SK-N-SH (cell line): ENCODE measurements at regions not wholly inside any gene's neighbourhood (a gene's known extent, or its start where the extent isn't known, plus 50 kb on each side); places are given as distances from the start of the nearest gene placed in this dataset.

ENCODE experiments used
- CTCF ChIA-PET: fragments of 300-600, 350-600 bp; formaldehyde crosslinking; extraction: SDS; loops from one replicate; lab custom pipeline; 2021; lab: Yijun Ruan, JAX
- POLR2A ChIA-PET: fragments of 350-600 bp; sonication (Branson Sonifier 250); formaldehyde crosslinking; extraction: SDS; loops from one replicate; lab custom pipeline; 2020; ENCODE audit warnings: antibody characterized with exemption, inconsistent platforms; lab: Yijun Ruan, JAX
- DNase-seq: peaks from one replicate; pipeline ENCODE4 v3.0.0; 2012
- H2AFZ ChIP-seq: fragments of 200-600 bp; sonication (generic); 2 replicates; pipeline ENCODE4 v1.8.1; 2016; ENCODE audit warnings: antibody characterized with exemption, mild to moderate bottlenecking, low read depth
- H3F3A ChIP-seq: fragments of 200-600 bp; sonication (generic); replicated peaks from 2 replicates; pipeline ENCODE3; 2016; ENCODE audit warnings: antibody characterized with exemption, mild to moderate bottlenecking; ENCODE audit not compliant: insufficient read depth
- H3K27ac ChIP-seq, 2 experiments: fragments of 200-500 bp in 1 of 2; fragments of 200-600 bp in 1 of 2; sonication (Bioruptor generic) in 1 of 2; sonication (generic), shearing (Covaris generic) in 1 of 2; 2 replicates each; pipeline versions ENCODE4 v1.5.1 to v1.6.1; 2014 to 2016; ENCODE audit warnings: low read depth in 2 of 2, inconsistent platforms in 1 of 2, low read length in 1 of 2, mild to moderate bottlenecking in 1 of 2, mixed read lengths in 1 of 2
- H3K27me3 ChIP-seq: fragments of 200-600 bp; sonication (generic), shearing (Covaris generic); 2 replicates; pipeline ENCODE4 v1.6.1; 2016; ENCODE audit warnings: mixed run types; ENCODE audit not compliant: insufficient read depth
- H3K36me3 ChIP-seq, 2 experiments: fragments of 200-500 bp in 1 of 2; fragments of 200-600 bp in 1 of 2; sonication (Bioruptor generic) in 1 of 2; sonication (generic) in 1 of 2; replicated peaks in 1 of 2; 2 replicates each; pipeline versions ENCODE3 to v1.5.1; 2014 to 2016; ENCODE audit warnings: low read length in 1 of 2, mild to moderate bottlenecking in 1 of 2; ENCODE audit not compliant: insufficient read depth in 2 of 2, control insufficient read depth in 1 of 2
- H3K4me1 ChIP-seq, 2 experiments: fragments of 200-500 bp in 1 of 2; fragments of 200-600 bp in 1 of 2; sonication (Bioruptor generic) in 1 of 2; sonication (generic), shearing (Covaris generic) in 1 of 2; 2 replicates each; pipeline versions ENCODE4 v1.5.1 to v1.6.1; 2014 to 2016; ENCODE audit warnings: low read depth in 1 of 2, low read length in 1 of 2, mixed run types in 1 of 2; ENCODE audit not compliant: insufficient read depth in 2 of 2, control insufficient read depth in 1 of 2
- H3K4me2 ChIP-seq: fragments of 200-600 bp; sonication (generic), shearing (Covaris generic); 2 replicates; pipeline ENCODE4 v1.6.1; 2017; ENCODE audit warnings: mixed run types
- H3K4me3 ChIP-seq, 2 experiments: fragments of 200-500 bp in 1 of 2; fragments of 200-600 bp in 1 of 2; sonication (Bioruptor generic) in 1 of 2; sonication (generic), shearing (Covaris generic) in 1 of 2; 2 replicates each; pipeline versions ENCODE4 v1.5.1 to v1.8.1; 2014 to 2016; ENCODE audit warnings: low read depth in 2 of 2, inconsistent platforms in 1 of 2, low read length in 1 of 2, mild to moderate bottlenecking in 1 of 2, mixed read lengths in 1 of 2, moderate library complexity in 1 of 2
- H3K79me2 ChIP-seq: fragments of 200-600 bp; sonication (generic); 2 replicates; pipeline ENCODE4 v1.8.1; 2017; ENCODE audit warnings: mild to moderate bottlenecking; ENCODE audit not compliant: insufficient read depth
- H3K9ac ChIP-seq: fragments of 200-600 bp; sonication (generic); 2 replicates; pipeline ENCODE4 v1.6.1; 2017; ENCODE audit warnings: mixed run types
- H3K9me2 ChIP-seq: fragments of 200-600 bp; sonication (generic); 2 replicates; pipeline ENCODE4 v1.6.1; 2017; ENCODE audit warnings: mixed run types
- H3K9me3 ChIP-seq: fragments of 200-600 bp; sonication (generic); 2 replicates; pipeline ENCODE4 v1.6.1; 2017; ENCODE audit warnings: mixed run types, mild to moderate bottlenecking, moderate library complexity
- H4K20me1 ChIP-seq: fragments of 200-600 bp; sonication (generic); 2 replicates; pipeline ENCODE4 v1.6.1; 2017; ENCODE audit warnings: mild to moderate bottlenecking, mixed run types; ENCODE audit not compliant: insufficient read depth
- CTCF ChIP-seq: fragments of 200-600 bp; sonication (generic); IDR thresholded peaks from 2 replicates; pipeline ENCODE4 v1.6.1; 2017; ENCODE audit warnings: antibody characterized with exemption, mild to moderate bottlenecking, moderate library complexity
- EP300 ChIP-seq, 2 experiments: IDR thresholded peaks; 2 replicates each; pipeline versions ENCODE4 v1.4.0 to v1.6.1; 2012; ENCODE audit warnings: borderline replicate concordance in 1 of 2, low read depth in 1 of 2, low read length in 1 of 2
- GATA2 ChIP-seq: sonication (generic); formaldehyde crosslinking; IDR thresholded peaks from 2 replicates; pipeline ENCODE4 v1.5.0; 2020; ENCODE audit warnings: mild to moderate bottlenecking, missing genetic modification reagents
- IRF3 ChIP-seq: fragments of 150-350 bp; IDR thresholded peaks from 2 replicates; pipeline ENCODE4 v1.6.1; 2016; ENCODE audit warnings: mild to moderate bottlenecking, low read depth, low read length
- MAX ChIP-seq: IDR thresholded peaks from 2 replicates; pipeline ENCODE4 v1.4.0; 2012; ENCODE audit warnings: low read depth
- MEF2A ChIP-seq: IDR thresholded peaks from 2 replicates; pipeline ENCODE4 v1.4.0; 2012; ENCODE audit warnings: low read depth, borderline replicate concordance
- MXI1 ChIP-seq: IDR thresholded peaks from 2 replicates; pipeline ENCODE4 v1.6.1; 2012; ENCODE audit warnings: mild to moderate bottlenecking, low read depth, low read length, improper control_type of control experiment
- NFIC ChIP-seq: IDR thresholded peaks from 2 replicates; pipeline ENCODE4 v1.4.0; 2012; ENCODE audit warnings: borderline replicate concordance
- POLR2AphosphoS5 ChIP-seq: IDR thresholded peaks from 2 replicates; pipeline ENCODE4 v1.6.1; 2012; ENCODE audit warnings: low read depth, low read length
- RAD21 ChIP-seq: IDR thresholded peaks from 2 replicates; pipeline ENCODE4 v1.6.1; 2012; ENCODE audit warnings: mild to moderate bottlenecking, low read length
- RCOR1 ChIP-seq: fragments of 150-350 bp; IDR thresholded peaks from 2 replicates; pipeline ENCODE4 v1.6.1; 2017; ENCODE audit warnings: antibody characterized with exemption, low read length
- REST ChIP-seq: IDR thresholded peaks from 2 replicates; pipeline ENCODE4 v1.6.1; 2012; ENCODE audit warnings: mild to moderate bottlenecking, low read depth, low read length, moderate library complexity
- RXRA ChIP-seq: IDR thresholded peaks from 2 replicates; pipeline ENCODE4 v1.4.0; 2012; ENCODE audit warnings: low read depth, mild to moderate bottlenecking, borderline replicate concordance
- TEAD4 ChIP-seq: IDR thresholded peaks from 2 replicates; pipeline ENCODE4 v1.4.0; 2012; ENCODE audit warnings: mild to moderate bottlenecking, borderline replicate concordance; ENCODE audit not compliant: insufficient read depth
- USF1 ChIP-seq: IDR thresholded peaks from 2 replicates; pipeline ENCODE4 v1.4.0; 2012; ENCODE audit warnings: low read depth, borderline replicate concordance
- YY1 ChIP-seq: IDR thresholded peaks from 2 replicates; pipeline ENCODE4 v1.4.0; 2012; ENCODE audit warnings: low read depth, mild to moderate bottlenecking
- WGBS: methylation state at CpG from one replicate; pipeline ENCODE4 v1.1.6; 2017; ENCODE audit warnings: low lambda C conversion rate; 5-methylcytosine and 5-hydroxymethylcytosine counted together

GRCh38 chr16:54783226-54783625 lies 147.4 kb upstream of the IRX5 start:
- Histone ChIP-seq H3K27me3 (no peaks in the 10 kb centered on the region), H3F3A (no peaks in the 10 kb centered on the region), H3K79me2 (no peaks in the 10 kb centered on the region), H3K9me3 (no peaks in the 10 kb centered on the region), H3K27ac (no peak overlapping the region), H3K36me3 (no peaks in the 10 kb centered on the region), H3K4me3 (no peak overlapping the region), H3K9ac (no peak overlapping the region), H3K4me1 (no peaks in the 10 kb centered on the region), H3K4me2 (no peak overlapping the region), H3K9me2 (no peaks in the 10 kb centered on the region), H4K20me1 (no peaks in the 10 kb centered on the region), H2AFZ (no peak overlapping the region)
- no peak for DNase-seq
- POLR2A ChIA-PET, result no interaction called here
- CTCF ChIA-PET, result no interaction called here
- TF ChIP-seq MEF2A (no peak), RAD21 (no peak)
- 19% methylated on average over 3 of the region's 3 CpGs for WGBS

GRCh38 chr16:54780266-54780665 lies 150.4 kb upstream of the IRX5 start:
- DNase-seq, result no peak
- Histone ChIP-seq H3K9ac (no peak overlapping the region), H3K79me2 (no peaks in the 10 kb centered on the region), H3K27ac (no peak overlapping the region), H3F3A (no peaks in the 10 kb centered on the region), H3K4me3 (no peak overlapping the region), H3K4me1 (no peaks in the 10 kb centered on the region), H3K9me2 (no peaks in the 10 kb centered on the region), H3K9me3 (no peaks in the 10 kb centered on the region), H4K20me1 (no peaks in the 10 kb centered on the region), H3K4me2 (no peak overlapping the region), H3K36me3 (no peaks in the 10 kb centered on the region)
- ChIA-PET POLR2A (no interaction called here), CTCF (interaction anchor here (1.4 kb wide), 1 partner anchor 17 kb away, joined by 4 read pairs; no protein-coding TSS in a partner anchor)
- WGBS, result 15% methylated on average over 1 of the region's 1 CpG
- TF ChIP-seq TEAD4, result no peak
- no peak for TF ChIP-seq GATA2
- no peak for TF ChIP-seq IRF3
- TF ChIP-seq, all 33 proteins: peak for 0
- no peak overlapping the region for H2AFZ ChIP-seq
- no peaks in the 10 kb centered on the region for H3K27me3 ChIP-seq

- H3K4me1 ChIP-seq, result no peaks in the 10 kb centered on the region
- no peaks in the 10 kb centered on the region for H3K79me2 ChIP-seq
- H3F3A ChIP-seq, result no peaks in the 10 kb centered on the region
- CTCF ChIA-PET, result no interaction called here
- no peak overlapping the region for H3K4me3 ChIP-seq
- no peak overlapping the region for H3K4me2 ChIP-seq
- H3K27me3 ChIP-seq, result no peaks in the 10 kb centered on the region
- H2AFZ ChIP-seq, result no peak overlapping the region
- no peaks in the 10 kb centered on the region for H3K9me3 ChIP-seq
- no peak overlapping the region for H3K27ac ChIP-seq
- no peaks in the 10 kb centered on the region for H4K20me1 ChIP-seq
- no peaks in the 10 kb centered on the region for H3K9me2 ChIP-seq
- no peak overlapping the region for H3K9ac ChIP-seq
- POLR2A ChIA-PET, result interaction anchor here (0.5 kb wide), 1 partner anchor 93 kb away, joined by 4 read pairs; no protein-coding TSS in a partner anchor
- no peak for DNase-seq
- H3K36me3 ChIP-seq, result no peaks in the 10 kb centered on the region
- TF ChIP-seq MAX (no peak), MEF2A (no peak), CTCF (no peak), YY1 (no peak), POLR2AphosphoS5 (no peak), NFIC (no peak), MXI1 (no peak), RCOR1 (no peak), USF1 (no peak), REST (no peak), RXRA (no peak), EP300 (IDR thresholded peaks at IDR 0.05; ENCODE audit: borderline replicate concordance in 1 of 2, low read depth in 1 of 2, low read length in 1 of 2) (no peak)
Measured at GRCh38 chr16:54779549-54779948, 151.1 kb upstream of the IRX5 start.
